ENCODE measurements at regions not wholly inside any gene's neighbourhood (a gene's known extent, or its start where the extent isn't known, plus 50 kb on each side); places are given as distances from the start of the nearest gene placed in this dataset.
A peak's percentile ranks its signal among the peaks of the same experiment; 100 is the strongest.

GRCh38 chr4:77220828-77221613, 64.0 kb downstream of the CCNG2 start:
- peak; percentile 62 for ATAC-seq (ENCODE audit: low FRiP score)
- H3K4me3 ChIP-seq (ENCODE audit: low read length in 2 of 2): no peak overlapping the region
- 15 to 16% methylated on average over 7 of the region's 7 CpGs for WGBS, 2 donors
- H3K36me3 ChIP-seq (ENCODE audit: control insufficient read depth in 1 of 2, insufficient read depth in 2 of 2, low read length in 1 of 2): no peaks in the 10 kb centered on the region
- peaks cover 1% of the 10 kb centered on the region for H3K9me3 ChIP-seq (ENCODE audit: control insufficient read depth, low read length)
- no peaks in the 10 kb centered on the region for H3K27me3 ChIP-seq (ENCODE audit: control insufficient read depth in 1 of 2, insufficient read depth in 2 of 2, low read length in 1 of 2)
- H3K27ac ChIP-seq (ENCODE audit: low read depth in 1 of 2, low read length in 2 of 2): no peak overlapping the region
- intact Hi-C loops (cut with DNase I): no loop called here
- peak; percentile 63 to 75 for DNase-seq
- no peaks in the 10 kb centered on the region for H3K4me1 ChIP-seq (ENCODE audit: control insufficient read depth in 1 of 2, insufficient read depth in 2 of 2, low read length in 2 of 2)

DNA sequence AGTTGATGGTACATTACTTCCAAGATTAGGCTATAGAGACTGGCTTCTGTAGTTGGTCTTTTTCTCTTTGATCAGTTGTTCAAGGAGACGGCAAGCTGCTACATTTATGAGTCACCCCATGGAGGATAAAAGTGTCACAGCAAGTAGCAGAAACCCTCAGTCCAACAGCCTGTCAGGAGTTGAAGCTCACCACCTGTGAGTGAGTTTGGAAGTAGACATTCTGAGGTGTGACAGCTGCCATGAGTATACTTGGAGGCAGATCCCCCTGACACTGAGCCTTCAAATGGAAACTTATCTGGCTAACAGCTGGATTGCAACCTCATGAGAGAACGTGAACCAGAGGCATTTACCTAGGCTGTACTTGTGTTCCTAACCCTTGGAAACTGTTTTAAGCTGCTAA, 68.0 kb downstream of the CCNG2 start:
- Histone ChIP-seq H3K27ac (ENCODE audit: low read depth in 1 of 2, low read length in 2 of 2) (no peak overlapping the region), H3K9me3 (ENCODE audit: control insufficient read depth, low read length) (peaks cover 11% of the 10 kb centered on the region), H3K4me3 (ENCODE audit: low read length in 2 of 2) (no peak overlapping the region), H3K27me3 (ENCODE audit: control insufficient read depth in 1 of 2, insufficient read depth in 2 of 2, low read length in 1 of 2) (no peaks in the 10 kb centered on the region), H3K4me1 (ENCODE audit: control insufficient read depth in 1 of 2, insufficient read depth in 2 of 2, low read length in 2 of 2) (no peaks in the 10 kb centered on the region), H3K36me3 (ENCODE audit: control insufficient read depth in 1 of 2, insufficient read depth in 2 of 2, low read length in 1 of 2) (no peaks in the 10 kb centered on the region)
- WGBS, 2 donors: 49 to 50% methylated on average over 2 of the region's 2 CpGs
- ATAC-seq (ENCODE audit: low FRiP score) (no peak), DNase-seq (no peak)
- intact Hi-C loops (cut with DNase I): no loop called here

GRCh38 chr4:77226939-77227705, 70.1 kb downstream of the CCNG2 start:
- no peak for ATAC-seq (ENCODE audit: low FRiP score)
- Histone ChIP-seq H3K4me3 (ENCODE audit: low read length in 2 of 2) (no peak overlapping the region), H3K9me3 (ENCODE audit: control insufficient read depth, low read length) (peaks cover 11% of the 10 kb centered on the region), H3K27me3 (ENCODE audit: control insufficient read depth in 1 of 2, insufficient read depth in 2 of 2, low read length in 1 of 2) (no peaks in the 10 kb centered on the region), H3K27ac (ENCODE audit: low read depth in 1 of 2, low read length in 2 of 2) (no peak overlapping the region), H3K4me1 (ENCODE audit: control insufficient read depth in 1 of 2, insufficient read depth in 2 of 2, low read length in 2 of 2) (no peaks in the 10 kb centered on the region), H3K36me3 (ENCODE audit: control insufficient read depth in 1 of 2, insufficient read depth in 2 of 2, low read length in 1 of 2) (no peaks in the 10 kb centered on the region)
- intact Hi-C loops (cut with DNase I): no loop called here
- DNase-seq: no peak
- WGBS, 2 donors: 90 to 92% methylated on average over 2 of the region's 2 CpGs

- Histone ChIP-seq H3K4me1 (ENCODE audit: control insufficient read depth in 1 of 2, insufficient read depth in 2 of 2, low read length in 2 of 2) (no peaks in the 10 kb centered on the region), H3K27me3 (ENCODE audit: control insufficient read depth in 1 of 2, insufficient read depth in 2 of 2, low read length in 1 of 2) (no peaks in the 10 kb centered on the region), H3K4me3 (ENCODE audit: low read length in 2 of 2) (no peak overlapping the region), H3K27ac (ENCODE audit: low read depth in 1 of 2, low read length in 2 of 2) (no peak overlapping the region), H3K36me3 (ENCODE audit: control insufficient read depth in 1 of 2, insufficient read depth in 2 of 2, low read length in 1 of 2) (no peaks in the 10 kb centered on the region), H3K9me3 (ENCODE audit: control insufficient read depth, low read length) (peaks cover 10% of the 10 kb centered on the region)
- intact Hi-C loops (cut with DNase I): no loop called here
- 86 to 95% methylated on average over 2 of the region's 2 CpGs for WGBS, 2 donors
- no peak for ATAC-seq (ENCODE audit: low FRiP score)
- DNase-seq: no peak
Observed at GRCh38 chr4:77229433-77229832, 72.4 kb downstream of the CCNG2 start.

DNA sequence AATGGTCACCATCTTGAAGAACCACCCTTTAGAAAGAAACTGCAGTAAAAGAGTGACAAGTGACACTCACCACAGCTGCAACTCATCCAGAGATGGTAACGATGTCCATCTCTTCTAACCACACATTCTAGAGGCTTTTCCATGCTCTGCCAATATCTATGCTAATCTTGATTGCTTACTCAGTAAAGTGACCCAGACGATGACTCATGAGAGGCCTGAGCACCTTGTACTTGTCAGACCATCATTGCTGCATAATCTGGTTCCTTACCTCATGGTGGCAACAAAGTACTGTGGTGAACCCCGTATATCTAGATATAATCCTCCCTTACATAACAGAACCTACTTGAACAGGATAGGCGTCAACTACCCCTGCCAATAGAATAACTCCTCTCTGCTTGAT, 75.6 kb downstream of the CCNG2 start:
- no peaks in the 10 kb centered on the region for H3K4me1 ChIP-seq (ENCODE audit: control insufficient read depth in 1 of 2, insufficient read depth in 2 of 2, low read length in 2 of 2)
- H3K36me3 ChIP-seq (ENCODE audit: control insufficient read depth in 1 of 2, insufficient read depth in 2 of 2, low read length in 1 of 2): no peaks in the 10 kb centered on the region
- no peaks in the 10 kb centered on the region for H3K27me3 ChIP-seq (ENCODE audit: control insufficient read depth in 1 of 2, insufficient read depth in 2 of 2, low read length in 1 of 2)
- DNase-seq (no peak), ATAC-seq (ENCODE audit: low FRiP score) (no peak)
- peaks cover 5% of the 10 kb centered on the region for H3K9me3 ChIP-seq (ENCODE audit: control insufficient read depth, low read length)
- H3K27ac ChIP-seq (ENCODE audit: low read depth in 1 of 2, low read length in 2 of 2): no peak overlapping the region
- WGBS, 2 donors: 63 to 74% methylated on average over 4 of the region's 4 CpGs
- intact Hi-C loops (cut with DNase I): no loop called here
- H3K4me3 ChIP-seq (ENCODE audit: low read length in 2 of 2): no peak overlapping the region

- ATAC-seq (ENCODE audit: low FRiP score): no peak
- H3K4me3 ChIP-seq (ENCODE audit: low read length in 2 of 2): no peak overlapping the region
- H3K27me3 ChIP-seq (ENCODE audit: control insufficient read depth in 1 of 2, insufficient read depth in 2 of 2, low read length in 1 of 2): no peaks in the 10 kb centered on the region
- DNase-seq: no peak
- intact Hi-C loops (cut with DNase I): no loop called here
- H3K36me3 ChIP-seq (ENCODE audit: control insufficient read depth in 1 of 2, insufficient read depth in 2 of 2, low read length in 1 of 2): no peaks in the 10 kb centered on the region
- 63 to 67% methylated on average over 2 of the region's 2 CpGs for WGBS, 2 donors
- no peaks in the 10 kb centered on the region for H3K9me3 ChIP-seq (ENCODE audit: control insufficient read depth, low read length)
- H3K27ac ChIP-seq (ENCODE audit: low read depth in 1 of 2, low read length in 2 of 2): no peak overlapping the region
- H3K4me1 ChIP-seq (ENCODE audit: control insufficient read depth in 1 of 2, insufficient read depth in 2 of 2, low read length in 2 of 2): no peaks in the 10 kb centered on the region
Observed at GRCh38 chr4:77235289-77235854, 78.4 kb downstream of the CCNG2 start.

- DNase-seq: no peak
- Histone ChIP-seq H3K27me3 (ENCODE audit: control insufficient read depth in 1 of 2, insufficient read depth in 2 of 2, low read length in 1 of 2) (no peaks in the 10 kb centered on the region), H3K4me1 (ENCODE audit: control insufficient read depth in 1 of 2, insufficient read depth in 2 of 2, low read length in 2 of 2) (no peaks in the 10 kb centered on the region), H3K36me3 (ENCODE audit: control insufficient read depth in 1 of 2, insufficient read depth in 2 of 2, low read length in 1 of 2) (no peaks in the 10 kb centered on the region), H3K4me3 (ENCODE audit: low read length in 2 of 2) (no peak overlapping the region), H3K9me3 (ENCODE audit: control insufficient read depth, low read length) (no peaks in the 10 kb centered on the region), H3K27ac (ENCODE audit: low read depth in 1 of 2, low read length in 2 of 2) (no peak overlapping the region)
- WGBS, 2 donors: 72 to 79% methylated on average over 3 of the region's 3 CpGs
- intact Hi-C loops (cut with DNase I): no loop called here
- no peak for ATAC-seq (ENCODE audit: low FRiP score)
Observed at GRCh38 chr4:77236806-77237205, 79.8 kb downstream of the CCNG2 start.

GRCh38 chr4:77240469-77241066, 83.6 kb downstream of the CCNG2 start:
- Histone ChIP-seq H3K4me1 (ENCODE audit: control insufficient read depth in 1 of 2, insufficient read depth in 2 of 2, low read length in 2 of 2) (no peaks in the 10 kb centered on the region), H3K9me3 (ENCODE audit: control insufficient read depth, low read length) (no peaks in the 10 kb centered on the region), H3K27ac (ENCODE audit: low read depth in 1 of 2, low read length in 2 of 2) (no peak overlapping the region), H3K27me3 (ENCODE audit: control insufficient read depth in 1 of 2, insufficient read depth in 2 of 2, low read length in 1 of 2) (peaks cover 0 to 1% of the 10 kb centered on the region in 2 donors), H3K4me3 (ENCODE audit: low read length in 2 of 2) (no peak overlapping the region), H3K36me3 (ENCODE audit: control insufficient read depth in 1 of 2, insufficient read depth in 2 of 2, low read length in 1 of 2) (no peaks in the 10 kb centered on the region)
- intact Hi-C loops (cut with DNase I): loop anchor here (5.0 to 10.0 kb wide), 3 partner anchors 117 to 377 kb away; no protein-coding TSS in a partner anchor
- ATAC-seq (ENCODE audit: low FRiP score): no peak
- DNase-seq: peak; percentile 69 to 84
- WGBS, 2 donors: 25 to 29% methylated on average over 10 of the region's 10 CpGs
